Myocyte (in vitro differentiated cells): ENCODE measurements at regions not wholly inside any gene's neighbourhood (a gene's known extent, or its start where the extent isn't known, plus 50 kb on each side); places are given as distances from the start of the nearest gene placed in this dataset.

Experiments used
- DNase-seq: peaks from one replicate; pipeline ENCODE4 v3.0.0-alpha.2; 2012; ENCODE audit warnings: low read depth

- no peak for DNase-seq
Measured at GRCh38 chr4:83864097-83864817, 328.3 kb downstream of the GPAT3 start.

DNA sequence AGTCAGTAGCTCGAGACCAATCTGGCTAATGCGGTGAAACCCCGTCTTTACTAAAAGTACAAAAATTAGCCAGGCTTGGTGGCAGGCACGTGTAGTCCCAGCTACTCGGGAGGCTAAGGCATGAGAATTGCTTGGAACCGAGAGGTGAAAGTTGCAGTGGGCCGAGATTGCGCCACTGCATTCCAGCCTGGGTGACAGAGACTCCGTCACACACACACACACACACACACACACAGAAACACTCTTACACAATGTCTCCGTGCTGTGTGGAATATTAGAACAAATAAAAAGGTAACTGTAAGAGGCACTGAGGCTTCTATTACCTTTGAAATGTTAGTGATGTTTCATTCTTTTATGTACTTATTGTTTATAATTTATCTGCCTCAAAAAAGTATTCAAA is 326.6 kb downstream of the GPAT3 start:
- no peak for DNase-seq

- no peak for DNase-seq
Measured at GRCh38 chr4:83860200-83860599, 324.3 kb downstream of the GPAT3 start.

GRCh38 chr4:83858131-83858530 is 322.2 kb downstream of the GPAT3 start:
- no peak for DNase-seq

- peak; percentile 74 for DNase-seq
Measured at GRCh38 chr4:83855044-83855443, 319.1 kb downstream of the GPAT3 start.

DNA sequence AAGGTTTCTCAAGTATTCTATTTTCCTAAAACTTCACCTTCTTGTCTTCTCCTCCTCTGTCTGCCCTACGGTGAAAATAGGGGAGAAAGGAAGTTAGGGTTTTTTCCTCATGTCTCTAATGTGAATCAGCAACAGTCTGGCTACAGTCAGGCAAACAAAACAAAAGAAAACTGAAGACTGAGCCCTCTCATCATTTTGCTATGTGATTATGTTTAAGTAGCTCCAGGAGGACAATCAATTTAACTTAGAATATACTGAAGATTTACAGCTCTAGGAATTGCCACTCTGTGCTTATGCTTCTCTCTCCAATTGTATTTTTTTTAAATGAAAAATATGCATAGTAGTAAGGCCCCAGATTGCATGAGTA is 316.2 kb downstream of the GPAT3 start:
- no peak for DNase-seq

DNA sequence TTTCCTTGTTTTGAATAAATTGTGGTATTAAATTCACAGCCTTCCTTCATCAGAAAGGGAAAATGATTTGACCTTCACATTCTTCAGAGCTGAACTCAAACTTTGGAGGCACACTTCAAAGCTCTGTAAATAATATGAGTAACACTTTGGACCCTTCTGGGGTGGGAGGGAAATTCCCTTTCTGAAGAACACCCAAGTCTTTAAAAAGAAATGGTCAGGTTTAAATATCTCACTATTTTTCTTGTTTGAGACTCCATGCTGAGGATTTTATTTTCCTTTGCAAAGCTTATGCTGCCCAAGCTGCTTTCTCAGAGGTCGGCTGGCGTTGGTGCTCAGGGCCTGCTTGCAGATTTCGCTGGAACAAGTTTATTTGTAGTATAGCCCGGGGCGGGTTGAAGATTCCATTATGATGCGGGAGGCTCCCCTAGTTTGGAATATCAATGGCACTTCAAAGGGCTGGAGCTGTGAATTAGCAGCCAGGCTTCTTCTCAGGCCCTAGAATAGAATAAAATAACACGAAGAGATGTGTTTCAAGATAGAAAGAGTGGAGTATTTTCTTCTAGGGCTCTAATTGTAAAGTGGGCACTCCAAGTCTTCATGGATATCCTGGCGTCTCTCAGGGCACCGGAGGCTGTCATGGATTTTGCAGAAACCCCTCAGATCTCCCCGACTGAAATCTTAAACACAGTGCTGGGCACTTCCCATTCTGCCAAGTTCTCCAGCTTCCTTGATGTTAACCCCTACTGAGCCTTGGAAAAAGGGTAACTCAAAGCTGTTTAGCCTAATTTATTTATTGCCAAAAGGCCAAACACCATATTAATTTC is 315.6 kb downstream of the GPAT3 start:
- no peak for DNase-seq

- DNase-seq, result no peak
Measured at GRCh38 chr4:83850435-83850834, 314.5 kb downstream of the GPAT3 start.

DNA sequence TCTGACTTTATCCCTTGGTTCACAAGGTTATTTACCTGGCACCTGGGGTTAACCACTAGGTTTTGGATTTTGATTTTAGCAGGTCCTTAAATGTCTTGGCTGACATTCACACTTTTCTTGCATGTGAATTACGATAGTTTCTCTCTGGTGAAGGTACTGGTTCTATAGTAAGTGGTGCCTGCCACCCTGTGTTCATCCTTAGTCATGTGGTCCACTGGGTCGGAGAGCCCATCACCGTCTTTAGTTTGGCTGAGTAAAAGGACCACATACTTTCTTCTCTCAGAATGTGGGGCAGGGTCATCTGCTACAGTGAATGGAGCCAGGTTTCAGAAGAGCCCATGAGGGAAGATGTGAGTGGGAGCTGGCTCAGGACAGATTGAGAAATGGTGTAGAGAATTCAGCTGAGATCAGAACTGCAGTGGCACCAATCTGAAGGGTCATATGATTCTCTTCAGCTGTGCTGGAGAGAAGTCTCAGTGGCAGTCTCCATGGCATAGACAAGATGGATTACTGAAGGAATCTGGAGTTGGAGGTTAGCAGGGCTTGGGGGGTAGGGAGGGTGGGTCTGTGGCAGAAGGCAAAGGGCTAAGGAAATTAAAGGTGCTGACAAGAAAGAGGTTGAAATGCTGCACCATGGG is 310.4 kb downstream of the GPAT3 start:
- no peak for DNase-seq

GRCh38 chr4:83839615-83840014 is 303.7 kb downstream of the GPAT3 start:
- DNase-seq, result no peak

DNA sequence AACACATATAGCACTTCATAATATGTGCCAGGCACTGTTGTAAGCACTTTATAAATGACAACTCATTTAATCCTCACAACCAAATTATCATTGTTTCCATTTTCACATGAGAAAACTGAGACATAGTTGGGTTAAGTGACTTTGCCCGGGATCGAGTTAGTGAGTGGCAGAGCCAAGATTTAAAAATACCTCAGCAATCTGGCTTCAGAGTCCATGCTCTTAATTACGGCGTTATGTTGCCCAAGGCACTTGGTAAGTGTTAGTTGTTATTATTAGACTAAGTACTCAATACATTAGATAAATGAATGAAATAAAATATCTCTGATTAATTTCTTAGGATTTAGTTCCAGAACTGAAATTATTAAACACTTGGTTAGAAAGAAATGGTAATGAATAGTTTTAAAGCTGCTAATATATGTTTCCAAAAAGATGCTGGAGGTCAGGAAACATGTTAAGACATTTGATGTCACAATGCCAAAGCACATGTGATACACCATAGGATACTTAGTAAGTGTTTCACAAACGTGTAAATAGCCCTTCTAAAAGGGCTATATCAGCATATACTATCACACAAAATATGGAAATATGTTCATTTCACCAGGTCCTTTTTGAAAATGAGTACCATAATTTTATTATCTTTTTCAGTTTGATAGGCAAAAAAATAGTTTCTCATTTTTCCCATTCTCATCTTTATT is 301.9 kb downstream of the GPAT3 start:
- DNase-seq, result no peak

- DNase-seq, result no peak
Measured at GRCh38 chr4:83833920-83834319, 298.0 kb downstream of the GPAT3 start.

DNA sequence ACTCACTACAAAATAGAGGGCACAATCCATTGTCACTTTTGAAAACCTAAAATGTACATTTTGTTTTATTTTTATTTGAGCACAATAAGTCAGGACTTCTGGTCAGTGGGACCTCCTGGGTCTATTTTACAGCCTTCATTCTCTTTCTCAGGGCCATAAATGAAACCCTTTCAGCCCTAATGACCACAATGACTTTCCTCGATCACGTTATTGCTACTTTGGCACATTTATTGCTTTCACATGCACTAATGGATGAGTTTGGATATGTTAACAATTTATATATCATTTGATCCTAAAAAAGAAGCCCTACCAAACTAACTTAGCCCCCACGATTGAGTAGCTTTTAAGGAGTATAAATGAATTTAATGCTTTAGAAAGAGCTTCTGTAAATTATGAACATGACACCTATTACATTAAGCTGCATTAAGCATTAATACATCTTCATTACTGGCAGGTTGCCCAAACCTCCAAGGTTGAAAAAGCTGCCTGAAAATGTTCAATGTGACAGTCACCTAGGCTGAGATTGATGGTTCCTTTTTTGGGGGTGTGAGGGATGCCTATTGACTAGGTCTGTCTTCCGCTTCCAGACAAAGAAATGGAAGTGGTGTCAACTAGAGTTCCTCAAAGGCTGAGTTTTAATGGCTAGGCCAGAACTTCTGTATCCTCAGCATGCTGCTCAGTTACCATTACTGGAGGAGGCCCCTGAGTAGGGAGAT is 296.4 kb downstream of the GPAT3 start:
- no peak for DNase-seq

DNA sequence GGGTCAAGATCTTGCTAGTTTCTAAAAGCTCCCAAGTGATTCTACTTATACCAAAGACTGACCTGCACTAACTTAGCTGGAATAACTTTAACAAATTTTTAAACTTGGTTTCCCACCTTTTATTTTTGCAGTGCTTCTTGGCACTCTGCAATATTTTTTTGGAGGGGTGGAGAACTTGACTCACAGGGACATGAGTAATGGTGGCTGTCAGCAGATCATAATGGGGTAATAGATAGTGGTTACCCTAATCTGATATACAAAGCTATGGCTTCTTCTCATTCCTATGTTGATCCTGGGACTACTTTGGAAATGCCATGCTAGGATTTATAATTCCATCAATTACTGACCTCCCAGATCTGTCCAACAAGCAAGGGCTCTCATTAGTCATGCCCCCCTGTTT is 295.7 kb downstream of the GPAT3 start:
- no peak for DNase-seq

GRCh38 chr4:83830138-83830888 is 294.4 kb downstream of the GPAT3 start:
- no peak for DNase-seq

- DNase-seq, result no peak
Measured at GRCh38 chr4:83828601-83829000, 292.7 kb downstream of the GPAT3 start.

- DNase-seq, result no peak
Measured at GRCh38 chr4:83821493-83821892, 285.6 kb downstream of the GPAT3 start.

DNA sequence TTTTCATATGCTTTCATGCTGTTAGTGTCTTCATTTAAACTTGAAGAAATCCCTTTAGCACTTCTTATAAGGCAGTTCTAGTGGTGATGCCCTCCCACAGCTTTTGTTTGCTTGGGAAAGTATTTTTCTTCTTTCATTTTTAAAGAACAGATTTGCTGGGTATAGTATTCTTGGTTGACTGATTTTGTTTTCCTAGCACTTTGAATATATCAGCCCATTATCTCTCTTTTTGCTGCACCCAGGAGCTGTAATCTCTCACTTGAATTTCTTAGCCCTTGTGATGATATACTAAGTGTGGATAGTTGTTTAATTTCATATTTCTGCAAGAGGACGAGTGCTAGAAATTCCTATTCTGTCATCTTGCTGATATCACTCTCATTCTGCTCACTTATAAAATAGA is 283.7 kb downstream of the GPAT3 start:
- no peak for DNase-seq

DNA sequence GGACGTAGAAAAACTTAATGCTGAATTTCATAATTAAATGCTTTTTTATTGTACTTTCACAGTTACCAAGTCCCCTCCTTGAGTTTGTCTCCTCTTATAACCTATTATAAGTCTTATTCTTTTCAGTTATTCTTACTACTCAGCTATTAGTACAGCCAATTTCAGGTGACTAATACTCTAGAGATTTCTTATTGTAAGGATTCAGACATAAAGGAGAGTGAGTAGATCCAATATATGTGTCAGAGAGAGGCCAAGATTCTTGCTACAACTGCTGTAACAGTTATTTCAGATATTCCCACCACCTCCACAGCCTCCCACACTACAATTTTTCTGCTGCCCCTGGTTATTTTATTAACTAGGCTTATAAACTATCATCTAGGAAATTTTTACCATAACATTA is 274.5 kb downstream of the GPAT3 start:
- no peak for DNase-seq

GRCh38 chr4:83809581-83809980 is 273.7 kb downstream of the GPAT3 start:
- no peak for DNase-seq
